SJCRH30 (cell line): ENCODE measurements at regions not wholly inside any gene's neighbourhood (a gene's known extent, or its start where the extent isn't known, plus 50 kb on each side); places are given as distances from the start of the nearest gene placed in this dataset.

ENCODE experiments used
- DNase-seq, 2 experiments: peaks; one replicate each; pipeline ENCODE4 v3.0.0-alpha.2; 2015 to 2020
- H3K27ac ChIP-seq: fragments of 250-450 bp; sonication (Bioruptor Pico); 2 replicates; pipeline ENCODE4 v1.5.1; 2020; ENCODE audit warnings: mild to moderate bottlenecking, moderate library complexity
- H3K27me3 ChIP-seq: fragments of 250-450 bp; sonication (Bioruptor Pico); 2 replicates; pipeline ENCODE4 v1.5.1; 2020; ENCODE audit warnings: mild to moderate bottlenecking, moderate library complexity
- H3K36me3 ChIP-seq: fragments of 250-450 bp; sonication (Bioruptor Pico); 2 replicates; pipeline ENCODE4 v1.5.1; 2020; ENCODE audit warnings: mild to moderate bottlenecking, moderate library complexity
- H3K4me1 ChIP-seq: fragments of 250-450 bp; sonication (Bioruptor Pico); 2 replicates; pipeline ENCODE4 v1.5.1; 2020; ENCODE audit warnings: mild to moderate bottlenecking, moderate library complexity
- H3K4me3 ChIP-seq: fragments of 250-450 bp; sonication (Bioruptor Pico); 2 replicates; pipeline ENCODE4 v1.5.1; 2020; ENCODE audit warnings: mild to moderate bottlenecking, moderate library complexity
- H3K9me3 ChIP-seq: fragments of 250-450 bp; sonication (Bioruptor Pico); replicated peaks from 2 replicates; pipeline ENCODE4 v1.5.1; 2020; ENCODE audit warnings: mild to moderate bottlenecking, moderate library complexity

GRCh38 chr10:111131168-111131799, 54.5 kb downstream of the ADRA2A start:
- Histone ChIP-seq H3K27ac (no peak overlapping the region), H3K36me3 (no peaks in the 10 kb centered on the region), H3K4me1 (no peaks in the 10 kb centered on the region; the same call in 1 of the 2 replicates), H3K9me3 (no peaks in the 10 kb centered on the region), H3K4me3 (no peak overlapping the region), H3K27me3 (no peaks in the 10 kb centered on the region)
- DNase-seq = no peak

GRCh38 chr10:111137007-111137406, 60.2 kb downstream of the ADRA2A start:
- Histone ChIP-seq H3K36me3 (no peaks in the 10 kb centered on the region), H3K9me3 (no peaks in the 10 kb centered on the region), H3K27me3 (no peaks in the 10 kb centered on the region; the same call in 1 of the 2 replicates), H3K4me3 (no peak overlapping the region), H3K27ac (no peak overlapping the region), H3K4me1 (no peaks in the 10 kb centered on the region)
- DNase-seq = no peak

- H3K9me3 ChIP-seq = no peaks in the 10 kb centered on the region
- H3K36me3 ChIP-seq = no peaks in the 10 kb centered on the region
- no peak for DNase-seq
- H3K4me3 ChIP-seq = no peak overlapping the region
- H3K4me1 ChIP-seq = no peaks in the 10 kb centered on the region
- H3K27ac ChIP-seq = no peak overlapping the region
- H3K27me3 ChIP-seq = no peaks in the 10 kb centered on the region; the same call in 1 of the 2 replicates
Observed at GRCh38 chr10:111137587-111137986, 60.8 kb downstream of the ADRA2A start.

GRCh38 chr10:111138544-111138943, 61.7 kb downstream of the ADRA2A start:
- no peaks in the 10 kb centered on the region for H3K4me1 ChIP-seq
- no peaks in the 10 kb centered on the region for H3K36me3 ChIP-seq
- no peaks in the 10 kb centered on the region for H3K9me3 ChIP-seq
- H3K4me3 ChIP-seq = no peak overlapping the region
- no peak overlapping the region for H3K27ac ChIP-seq
- no peaks in the 10 kb centered on the region; the same call in 1 of the 2 replicates for H3K27me3 ChIP-seq
- no peak for DNase-seq

GRCh38 chr10:111139567-111139966, 62.7 kb downstream of the ADRA2A start:
- Histone ChIP-seq H3K27ac (no peak overlapping the region), H3K4me1 (no peaks in the 10 kb centered on the region), H3K4me3 (no peak overlapping the region), H3K27me3 (no peaks in the 10 kb centered on the region; the same call in 1 of the 2 replicates), H3K9me3 (no peaks in the 10 kb centered on the region), H3K36me3 (no peaks in the 10 kb centered on the region)
- DNase-seq = no peak

- Histone ChIP-seq H3K27me3 (no peaks in the 10 kb centered on the region; the same call in 1 of the 2 replicates), H3K9me3 (no peaks in the 10 kb centered on the region), H3K36me3 (no peaks in the 10 kb centered on the region), H3K27ac (no peak overlapping the region), H3K4me1 (no peaks in the 10 kb centered on the region), H3K4me3 (no peak overlapping the region)
- no peak for DNase-seq
Observed at GRCh38 chr10:111142092-111142768, 65.4 kb downstream of the ADRA2A start.

- DNase-seq = no peak
- H3K4me1 ChIP-seq = no peaks in the 10 kb centered on the region; the same call in 1 of the 2 replicates
- no peaks in the 10 kb centered on the region for H3K9me3 ChIP-seq
- H3K27ac ChIP-seq = no peak overlapping the region
- H3K4me3 ChIP-seq = no peak overlapping the region
- H3K27me3 ChIP-seq = no peaks in the 10 kb centered on the region; the same call in 1 of the 2 replicates
- H3K36me3 ChIP-seq = no peaks in the 10 kb centered on the region
Observed at GRCh38 chr10:111146025-111146640, 69.3 kb downstream of the ADRA2A start.

- peak; percentile 22 to 58 for DNase-seq
- Histone ChIP-seq H3K9me3 (no peaks in the 10 kb centered on the region), H3K36me3 (no peaks in the 10 kb centered on the region), H3K27me3 (no peaks in the 10 kb centered on the region), H3K4me1 (no peaks in the 10 kb centered on the region; the same call in 1 of the 2 replicates), H3K4me3 (no peak overlapping the region), H3K27ac (no peak overlapping the region)
Observed at GRCh38 chr10:111148025-111148424, 71.2 kb downstream of the ADRA2A start.

- H3K4me1 ChIP-seq = no peaks in the 10 kb centered on the region; the same call in 1 of the 2 replicates
- DNase-seq = no peak
- H3K4me3 ChIP-seq = no peak overlapping the region
- H3K27ac ChIP-seq = no peak overlapping the region
- H3K9me3 ChIP-seq = 0 out of 2 replicates have a peak, but pooled peaks cover under 1% of the 10 kb centered on the region
- H3K36me3 ChIP-seq = no peaks in the 10 kb centered on the region
- no peaks in the 10 kb centered on the region for H3K27me3 ChIP-seq
Observed at GRCh38 chr10:111148440-111148839, 71.6 kb downstream of the ADRA2A start.

- Histone ChIP-seq H3K4me1 (no peaks in the 10 kb centered on the region; the same call in 1 of the 2 replicates), H3K27me3 (no peaks in the 10 kb centered on the region), H3K4me3 (no peak overlapping the region), H3K27ac (no peak overlapping the region), H3K36me3 (no peaks in the 10 kb centered on the region), H3K9me3 (0 out of 2 replicates have a peak, but pooled peaks cover 3% of the 10 kb centered on the region)
- DNase-seq = no peak
Observed at GRCh38 chr10:111150691-111151090, 73.9 kb downstream of the ADRA2A start.

- Histone ChIP-seq H3K27ac (no peak overlapping the region), H3K4me3 (no peak overlapping the region), H3K36me3 (no peaks in the 10 kb centered on the region), H3K4me1 (no peaks in the 10 kb centered on the region; the same call in 1 of the 2 replicates), H3K27me3 (no peaks in the 10 kb centered on the region), H3K9me3 (0 out of 2 replicates have a peak, but pooled peaks cover 3% of the 10 kb centered on the region)
- DNase-seq = no peak
Observed at GRCh38 chr10:111151595-111152307, 74.9 kb downstream of the ADRA2A start.

- no peak overlapping the region for H3K4me3 ChIP-seq
- peaks cover 7% of the 10 kb centered on the region for H3K4me1 ChIP-seq
- no peak for DNase-seq
- no peaks in the 10 kb centered on the region for H3K27me3 ChIP-seq
- H3K9me3 ChIP-seq = 0 out of 2 replicates have a peak, but pooled peaks cover 3% of the 10 kb centered on the region
- H3K27ac ChIP-seq = no peak overlapping the region
- no peaks in the 10 kb centered on the region for H3K36me3 ChIP-seq
Observed at GRCh38 chr10:111156754-111157153, 79.9 kb downstream of the ADRA2A start.

- DNase-seq = no peak
Observed at GRCh38 chr10:111158595-111158994, 81.8 kb downstream of the ADRA2A start.

GRCh38 chr10:111161109-111161874, 84.5 kb downstream of the ADRA2A start:
- no peaks in the 10 kb centered on the region for H3K36me3 ChIP-seq
- no peaks in the 10 kb centered on the region for H3K9me3 ChIP-seq
- H3K4me3 ChIP-seq = no peak overlapping the region
- no peaks in the 10 kb centered on the region for H3K27me3 ChIP-seq
- peak; percentile 45 to 70 for DNase-seq
- peak overlapping the region; percentile 52 for H3K27ac ChIP-seq
- H3K4me1 ChIP-seq = peaks cover 11% of the 10 kb centered on the region

More at GRCh38 chr10:111158595-111158994, 81.8 kb downstream of the ADRA2A start:
- Histone ChIP-seq H3K4me3 (no peak overlapping the region), H3K36me3 (no peaks in the 10 kb centered on the region), H3K27ac (no peak overlapping the region), H3K27me3 (no peaks in the 10 kb centered on the region), H3K9me3 (0 out of 2 replicates have a peak, but pooled peaks cover 1% of the 10 kb centered on the region), H3K4me1 (peaks cover 11% of the 10 kb centered on the region)
